ENCODE measurements at regions not wholly inside any gene's neighbourhood (a gene's known extent, or its start where the extent isn't known, plus 50 kb on each side); places are given as distances from the start of the nearest gene placed in this dataset.
A peak's percentile ranks its signal among the peaks of the same experiment; 100 is the strongest.
"Not testable (repeated sequence)": the region's sequence is repeated elsewhere in the genome, so short reads cannot be mapped to it uniquely, and the experiment has no call there.

DNA sequence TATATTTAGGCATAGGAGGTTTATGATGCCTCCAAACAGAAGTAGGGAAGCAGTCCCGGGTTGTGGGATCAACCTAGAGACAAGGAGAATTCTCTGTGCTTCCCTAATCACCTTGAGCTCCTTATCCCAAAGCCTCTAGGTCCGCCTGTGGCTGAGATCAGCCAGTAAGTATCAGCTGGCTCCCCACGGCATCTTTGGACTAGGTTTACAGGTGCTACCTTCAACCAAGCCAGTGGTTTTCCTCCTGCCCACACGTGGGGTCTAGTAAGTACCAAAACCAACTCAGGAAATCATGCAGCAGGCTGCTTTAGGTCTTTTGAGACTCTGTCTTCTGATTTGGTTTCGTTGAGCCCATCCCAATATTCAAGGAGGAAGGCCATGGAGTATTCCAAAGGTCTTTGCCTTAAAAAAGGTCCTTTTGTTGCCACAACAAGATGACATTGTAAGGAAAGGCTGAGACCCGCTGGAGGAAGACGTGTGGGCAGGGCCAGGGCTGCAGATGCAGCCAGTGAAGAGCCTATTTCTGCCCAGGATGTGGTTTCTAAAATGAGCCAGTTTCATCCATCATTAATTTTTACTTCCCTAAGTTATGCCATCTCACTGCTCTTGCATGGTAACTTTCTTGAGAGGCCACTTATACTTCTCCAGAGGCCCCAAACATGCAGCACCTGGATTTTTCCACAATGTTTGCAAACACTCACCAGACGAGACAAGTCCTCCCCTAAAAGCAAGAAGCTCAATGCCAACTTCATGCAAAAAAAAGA lies 248.7 kb downstream of the RNF152 start:
- in situ Hi-C loops (cut with HindIII; ENCODE audit: low pct_ligation_motif_present, low pct_unique_long_range_greater_than_20kb, low sequenced_read_pairs), result no loop called here
- no peak for DNase-seq

DNA sequence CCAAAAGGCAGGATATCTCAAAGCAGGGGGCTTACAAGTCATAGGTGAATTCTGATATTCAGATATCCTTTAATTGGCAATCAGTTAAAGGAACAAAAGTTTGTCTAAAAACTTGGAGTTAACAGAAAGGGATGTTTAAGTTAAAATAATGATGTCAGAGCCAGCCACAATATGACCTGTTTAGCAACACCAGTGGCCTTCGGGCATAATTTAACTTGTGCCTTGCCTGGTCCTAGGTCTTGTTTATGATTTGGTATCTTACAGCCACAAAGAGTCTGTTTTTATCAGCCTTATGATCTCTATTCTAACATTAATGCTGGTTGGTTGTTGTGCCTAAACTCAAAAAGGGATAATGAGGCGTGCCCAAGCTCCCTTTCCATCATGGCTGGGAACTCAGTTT lies 252.9 kb downstream of the RNF152 start:
- DNase-seq, result no peak
- in situ Hi-C loops (cut with HindIII; ENCODE audit: low pct_ligation_motif_present, low pct_unique_long_range_greater_than_20kb, low sequenced_read_pairs), result no loop called here

DNA sequence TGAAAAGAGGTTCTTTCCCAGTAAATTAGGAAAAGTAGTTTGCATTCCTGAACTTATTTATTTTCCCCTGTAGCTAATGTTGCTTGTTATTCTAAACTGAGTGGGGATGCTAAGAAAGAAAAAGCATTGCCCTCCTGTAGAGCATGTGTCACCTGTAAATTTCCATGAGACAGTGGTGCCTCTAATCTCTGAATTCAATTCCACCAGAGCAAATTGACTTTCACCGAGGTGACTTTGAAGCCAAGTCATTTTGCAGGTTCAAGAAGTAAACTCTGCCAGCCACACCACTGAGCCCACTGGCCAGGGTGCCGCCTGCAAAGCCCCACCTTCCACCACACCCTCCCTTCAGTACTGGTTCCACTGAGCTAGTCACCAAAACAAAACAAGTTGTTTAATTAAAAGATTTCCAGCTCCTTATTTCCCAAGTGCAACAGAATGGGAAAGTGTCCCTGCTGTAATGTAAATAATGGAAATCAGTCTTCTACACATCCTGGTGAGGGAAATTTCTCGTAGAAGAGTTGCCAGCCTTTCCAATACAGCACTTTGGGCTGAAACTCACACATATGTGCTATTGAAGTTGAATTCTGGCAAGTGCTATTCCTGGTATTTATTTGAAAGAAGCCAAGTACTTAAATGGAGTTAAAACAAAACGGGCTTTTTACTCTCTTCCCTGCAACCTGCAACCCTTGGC lies 254.8 kb downstream of the RNF152 start:
- in situ Hi-C loops (cut with HindIII; ENCODE audit: low pct_ligation_motif_present, low pct_unique_long_range_greater_than_20kb, low sequenced_read_pairs), result no loop called here
- DNase-seq, result no peak

DNA sequence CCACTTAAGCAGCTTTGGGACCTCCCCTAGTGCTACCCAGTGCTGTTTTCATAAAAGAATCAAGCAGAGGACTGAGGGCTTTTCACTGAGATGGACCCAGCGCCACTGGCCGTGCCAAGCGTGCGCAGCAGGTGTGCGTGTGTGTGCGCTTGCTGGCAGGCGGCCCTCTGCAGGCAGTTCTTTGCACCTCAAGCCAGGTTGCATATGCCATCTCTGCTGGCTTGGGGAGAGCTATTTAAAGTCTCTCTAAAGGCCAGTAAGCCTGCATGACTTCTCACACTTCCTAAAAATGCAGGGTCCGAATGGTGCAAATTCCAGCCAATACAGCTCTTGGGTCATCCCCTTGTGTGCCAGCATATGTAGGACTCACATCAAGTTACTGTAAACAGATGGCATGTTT lies 255.5 kb downstream of the RNF152 start:
- in situ Hi-C loops (cut with HindIII; ENCODE audit: low pct_ligation_motif_present, low pct_unique_long_range_greater_than_20kb, low sequenced_read_pairs), result no loop called here
- DNase-seq, result no peak

DNA sequence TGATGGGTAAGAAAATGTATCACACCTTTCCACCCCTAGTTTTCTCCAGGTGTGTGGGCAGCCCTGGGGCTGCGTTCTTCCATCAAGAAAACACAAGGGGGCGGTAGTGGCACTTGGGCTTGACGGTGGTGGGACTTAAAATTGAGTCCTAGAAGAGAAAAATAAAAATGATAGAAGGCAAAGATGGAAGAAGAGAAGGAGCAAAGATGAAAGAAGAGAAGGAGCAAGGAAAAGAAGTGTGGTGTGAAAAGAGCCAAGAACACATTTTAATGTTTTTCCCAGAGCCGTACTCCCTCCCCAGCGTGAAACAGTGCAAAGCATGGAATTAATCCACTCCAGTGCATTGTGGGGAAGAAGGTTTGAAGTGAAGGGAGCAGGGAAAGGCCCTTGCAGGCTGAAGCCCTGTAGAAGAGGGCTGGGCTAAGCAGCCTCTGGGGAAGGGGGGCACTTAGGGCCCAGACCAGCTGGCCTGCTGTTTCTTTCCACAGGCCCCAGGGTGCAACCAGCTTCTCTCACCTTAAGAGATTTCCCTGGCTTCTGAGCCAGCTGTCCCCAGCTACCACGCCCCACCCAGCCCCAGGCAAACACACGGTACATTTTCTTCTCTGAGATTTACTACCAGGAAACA lies 256.8 kb downstream of the RNF152 start:
- in situ Hi-C loops (cut with HindIII; ENCODE audit: low pct_ligation_motif_present, low pct_unique_long_range_greater_than_20kb, low sequenced_read_pairs), result no loop called here
- peak; percentile 37 for DNase-seq

DNA sequence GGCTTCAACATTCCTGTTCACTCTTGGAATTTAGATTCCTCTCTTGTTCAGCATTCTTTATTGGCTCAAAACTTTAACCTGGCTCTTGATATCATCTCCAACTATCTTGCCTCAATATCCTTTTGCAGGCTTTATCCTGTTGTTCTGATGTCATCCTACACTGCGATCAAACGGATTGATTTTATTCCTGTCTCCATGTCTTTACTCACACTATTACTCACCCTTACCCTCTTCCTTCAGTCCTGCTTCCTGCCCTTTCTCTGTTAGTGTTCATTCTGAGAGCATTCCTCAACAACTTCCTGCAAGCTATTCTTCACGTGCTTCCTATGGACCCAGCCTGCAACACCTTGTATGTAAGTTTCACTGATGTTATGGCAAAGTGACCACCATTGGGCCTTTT lies 264.7 kb downstream of the RNF152 start:
- no peak for DNase-seq
- in situ Hi-C loops (cut with HindIII; ENCODE audit: low pct_ligation_motif_present, low pct_unique_long_range_greater_than_20kb, low sequenced_read_pairs), result no loop called here

DNA sequence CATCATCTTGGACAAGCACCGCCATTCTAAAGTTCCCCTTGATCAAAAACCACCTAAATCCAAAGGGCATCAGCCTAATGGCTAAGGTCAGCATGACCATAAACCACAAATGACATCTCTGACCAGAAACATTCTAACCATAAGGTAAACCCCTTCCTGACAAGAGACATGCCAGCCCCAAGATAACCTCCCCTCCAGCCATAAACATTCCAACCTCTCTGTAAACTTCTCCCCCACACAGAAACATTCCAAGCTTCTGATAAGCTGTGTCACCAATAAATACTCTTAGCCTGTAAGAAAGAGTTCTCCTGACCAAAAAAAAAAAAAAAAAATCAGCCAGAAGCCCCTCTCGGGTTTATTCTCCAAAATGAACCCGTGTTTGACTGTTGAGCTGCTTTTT lies 268.2 kb downstream of the RNF152 start:
- in situ Hi-C loops (cut with HindIII; ENCODE audit: low pct_ligation_motif_present, low pct_unique_long_range_greater_than_20kb, low sequenced_read_pairs); DNase-seq: not testable (repeated sequence)

DNA sequence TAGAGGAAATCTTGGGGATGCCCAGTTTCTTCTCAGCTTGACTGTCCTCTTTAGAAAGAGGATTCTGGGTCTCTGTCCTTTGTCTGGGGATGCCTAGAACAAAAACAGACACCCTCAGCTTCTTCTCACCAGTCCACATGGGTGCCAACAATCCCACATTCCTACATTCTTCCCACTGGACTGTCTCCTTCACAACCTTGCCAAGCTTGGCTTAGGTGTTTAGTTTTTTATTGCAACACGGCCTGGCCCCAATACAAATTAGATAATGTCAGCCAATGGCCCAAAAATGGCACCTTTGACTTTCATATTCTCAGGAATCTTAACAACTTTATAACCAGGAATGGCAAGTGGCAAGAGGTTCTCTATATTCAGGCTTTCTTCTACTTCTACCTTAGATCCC lies 273.0 kb downstream of the RNF152 start:
- no peak for DNase-seq
- in situ Hi-C loops (cut with HindIII; ENCODE audit: low pct_ligation_motif_present, low pct_unique_long_range_greater_than_20kb, low sequenced_read_pairs), result no loop called here

DNA sequence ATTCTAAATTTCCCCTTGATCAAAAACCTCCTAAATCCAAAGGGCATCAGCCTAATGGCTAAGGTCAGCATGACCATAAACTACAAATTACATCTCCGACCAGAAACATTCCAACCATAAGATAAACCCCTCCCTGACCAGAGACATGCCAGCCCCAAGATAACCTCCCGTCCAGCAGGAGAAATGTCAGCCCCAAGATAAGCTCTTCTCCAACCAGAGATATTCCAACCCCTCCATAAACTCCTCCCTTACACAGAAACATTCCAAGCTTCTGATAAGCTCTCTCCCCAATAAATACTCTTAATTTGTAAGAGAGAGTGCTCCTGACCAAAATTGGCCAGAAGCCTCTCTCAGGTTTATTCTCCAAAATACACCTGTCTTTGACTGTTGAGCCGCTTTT lies 274.0 kb downstream of the RNF152 start:
- in situ Hi-C loops (cut with HindIII; ENCODE audit: low pct_ligation_motif_present, low pct_unique_long_range_greater_than_20kb, low sequenced_read_pairs), result no loop called here
- DNase-seq, result no peak

DNA sequence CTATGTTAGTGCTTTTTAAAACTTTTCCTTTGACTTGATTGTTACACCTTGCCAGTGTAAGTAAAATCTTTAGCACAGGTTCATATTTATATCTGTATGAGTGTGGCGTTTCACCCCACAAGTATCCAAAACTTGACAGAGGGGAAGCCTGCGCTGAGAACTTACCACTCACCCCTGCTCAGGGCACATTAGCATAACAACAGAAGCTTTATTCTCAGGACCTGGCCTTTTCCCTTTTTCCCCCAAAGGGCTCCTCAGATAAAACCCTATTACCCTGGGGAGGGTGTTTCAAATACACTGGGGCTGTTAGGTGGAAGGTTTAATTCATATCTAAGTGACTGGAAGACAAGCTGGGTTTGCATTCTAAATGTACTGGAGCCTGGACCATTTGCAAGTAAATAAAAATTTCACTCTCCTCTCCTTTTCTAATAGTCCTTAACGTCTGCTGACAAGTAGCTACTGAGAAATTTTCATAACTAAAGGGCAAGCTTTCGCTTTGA lies 276.6 kb downstream of the RNF152 start:
- no peak for DNase-seq
- in situ Hi-C loops (cut with HindIII; ENCODE audit: low pct_ligation_motif_present, low pct_unique_long_range_greater_than_20kb, low sequenced_read_pairs), result no loop called here

DNA sequence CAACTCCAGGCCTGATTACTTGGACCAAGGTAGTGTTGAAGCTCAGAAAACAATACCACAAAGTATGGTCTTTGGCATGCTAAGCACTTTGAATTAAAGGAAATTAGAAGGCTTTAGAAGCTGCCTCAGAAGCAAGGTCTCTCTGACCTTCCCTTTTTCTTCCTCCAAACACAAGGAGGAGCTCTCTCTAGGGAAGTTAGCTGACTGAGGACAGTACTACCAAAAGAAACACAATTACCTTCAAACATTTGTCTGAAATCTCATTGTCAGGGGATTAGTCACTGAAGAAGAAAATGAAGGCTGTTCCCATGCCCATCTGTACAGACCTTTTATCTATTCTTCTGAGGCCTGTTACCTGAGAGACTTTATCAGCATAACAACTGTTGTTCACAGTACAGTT lies 279.3 kb downstream of the CDH20 start:
- in situ Hi-C loops (cut with HindIII; ENCODE audit: low pct_ligation_motif_present, low pct_unique_long_range_greater_than_20kb, low sequenced_read_pairs), result no loop called here
- no peak for DNase-seq

DNA sequence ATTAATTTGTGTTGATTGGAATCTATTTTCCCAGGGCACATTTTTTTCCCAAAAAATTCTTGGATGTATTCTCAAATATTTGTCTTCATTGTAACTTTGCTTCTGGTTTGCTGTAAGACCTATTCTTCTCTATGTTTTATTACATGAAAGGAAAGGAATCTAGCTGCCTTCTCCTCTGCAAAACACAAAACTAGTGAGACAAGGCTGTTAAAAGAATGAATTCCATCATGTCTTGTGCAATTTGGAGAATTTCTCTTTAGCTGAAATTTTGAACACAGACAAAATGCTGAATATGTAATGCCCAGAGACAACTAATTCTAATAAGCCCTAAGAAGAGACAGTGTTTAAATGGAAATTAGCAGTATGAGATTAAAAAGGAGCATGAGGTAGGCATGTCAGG lies 275.9 kb downstream of the CDH20 start:
- DNase-seq, result no peak
- in situ Hi-C loops (cut with HindIII; ENCODE audit: low pct_ligation_motif_present, low pct_unique_long_range_greater_than_20kb, low sequenced_read_pairs), result no loop called here

DNA sequence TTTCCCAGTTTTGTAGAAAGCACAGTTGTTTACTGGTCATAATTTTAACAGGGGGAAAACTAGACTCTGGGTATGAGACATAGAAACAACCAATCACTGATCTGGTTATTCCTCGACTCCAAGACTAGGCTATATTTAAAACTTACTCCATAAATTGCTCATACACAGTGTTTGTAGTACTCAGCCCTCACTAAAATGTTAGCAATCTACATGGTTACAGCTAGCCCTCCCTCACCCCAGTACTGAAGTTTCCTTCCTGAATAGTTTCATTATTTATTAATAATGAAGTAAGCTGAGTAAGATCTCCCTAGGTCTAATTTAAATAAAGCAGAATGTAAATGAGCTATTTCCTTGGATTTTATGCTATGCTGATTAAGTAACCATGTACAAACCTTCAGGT lies 275.1 kb downstream of the CDH20 start:
- in situ Hi-C loops (cut with HindIII; ENCODE audit: low pct_ligation_motif_present, low pct_unique_long_range_greater_than_20kb, low sequenced_read_pairs), result no loop called here
- DNase-seq, result no peak

DNA sequence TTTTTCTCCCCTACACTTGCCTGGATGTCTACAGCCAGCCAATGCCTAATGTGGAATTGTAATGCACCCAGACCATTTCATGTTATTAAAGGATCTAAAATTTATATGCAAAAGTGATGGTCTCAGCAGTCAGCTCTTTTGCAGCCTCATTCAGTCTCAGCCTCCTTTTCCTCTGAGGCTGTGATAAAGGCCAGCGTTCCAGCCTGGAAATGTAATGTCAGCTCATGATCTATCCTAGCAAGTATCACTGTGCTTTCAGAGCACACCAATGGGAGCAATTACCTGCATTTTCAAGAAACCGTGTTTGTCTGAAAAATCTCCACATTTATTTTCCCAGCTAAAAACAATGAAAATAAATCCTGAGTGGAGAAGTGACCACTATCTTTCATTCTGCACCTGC lies 274.6 kb downstream of the CDH20 start:
- in situ Hi-C loops (cut with HindIII; ENCODE audit: low pct_ligation_motif_present, low pct_unique_long_range_greater_than_20kb, low sequenced_read_pairs), result no loop called here
- no peak for DNase-seq

DNA sequence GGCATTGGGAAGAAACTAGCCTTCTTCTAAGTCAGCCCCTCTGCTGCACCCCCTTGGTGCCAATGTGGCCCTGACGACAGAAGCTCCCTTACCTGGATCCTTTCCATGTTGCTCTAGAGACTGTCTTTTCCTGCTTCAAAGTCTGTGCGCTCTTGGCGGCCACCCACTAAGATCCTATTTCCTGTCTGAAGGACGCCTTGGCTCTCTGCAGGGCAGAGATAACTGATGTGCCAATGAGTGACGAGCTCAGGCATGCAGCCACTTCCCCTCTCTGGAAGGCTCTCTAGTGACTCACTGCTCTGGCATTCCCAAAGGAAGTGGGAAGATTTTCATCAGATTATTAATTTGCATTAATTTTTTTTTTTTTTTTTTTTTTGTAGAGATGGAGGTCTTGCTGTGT lies 273.5 kb downstream of the CDH20 start:
- DNase-seq, result peak; percentile 76
- in situ Hi-C loops (cut with HindIII; ENCODE audit: low pct_ligation_motif_present, low pct_unique_long_range_greater_than_20kb, low sequenced_read_pairs), result no loop called here

DNA sequence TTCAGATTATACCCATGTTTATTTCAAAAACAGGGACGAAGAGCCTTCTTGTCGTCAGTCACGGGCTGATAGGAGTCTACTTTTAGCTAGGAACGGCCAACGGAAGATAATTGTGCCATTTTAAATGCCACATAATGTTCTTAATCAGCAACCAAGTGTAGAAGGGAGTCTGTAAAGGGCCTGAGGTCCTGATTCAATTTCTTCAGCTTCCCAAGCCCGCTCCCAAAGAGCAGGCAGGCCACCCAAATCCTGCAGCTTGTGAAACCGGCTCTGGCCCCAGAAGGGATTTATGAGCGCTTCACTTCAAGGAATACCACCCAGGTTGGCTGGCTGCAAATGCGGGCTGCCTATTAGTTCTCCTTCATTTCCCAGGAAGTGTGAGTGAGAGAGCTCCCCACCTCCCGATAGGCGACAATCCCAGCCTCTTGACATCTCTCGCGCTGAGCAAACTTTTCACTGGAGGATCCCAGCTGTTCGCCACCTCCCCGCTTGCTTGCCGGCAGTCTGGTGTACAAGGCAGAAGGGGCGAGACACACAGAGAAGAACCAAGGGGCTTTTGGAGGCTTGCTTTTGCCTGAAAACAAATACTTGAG lies 272.9 kb downstream of the CDH20 start:
- in situ Hi-C loops (cut with HindIII; ENCODE audit: low pct_ligation_motif_present, low pct_unique_long_range_greater_than_20kb, low sequenced_read_pairs), result no loop called here
- DNase-seq, result no peak

DNA sequence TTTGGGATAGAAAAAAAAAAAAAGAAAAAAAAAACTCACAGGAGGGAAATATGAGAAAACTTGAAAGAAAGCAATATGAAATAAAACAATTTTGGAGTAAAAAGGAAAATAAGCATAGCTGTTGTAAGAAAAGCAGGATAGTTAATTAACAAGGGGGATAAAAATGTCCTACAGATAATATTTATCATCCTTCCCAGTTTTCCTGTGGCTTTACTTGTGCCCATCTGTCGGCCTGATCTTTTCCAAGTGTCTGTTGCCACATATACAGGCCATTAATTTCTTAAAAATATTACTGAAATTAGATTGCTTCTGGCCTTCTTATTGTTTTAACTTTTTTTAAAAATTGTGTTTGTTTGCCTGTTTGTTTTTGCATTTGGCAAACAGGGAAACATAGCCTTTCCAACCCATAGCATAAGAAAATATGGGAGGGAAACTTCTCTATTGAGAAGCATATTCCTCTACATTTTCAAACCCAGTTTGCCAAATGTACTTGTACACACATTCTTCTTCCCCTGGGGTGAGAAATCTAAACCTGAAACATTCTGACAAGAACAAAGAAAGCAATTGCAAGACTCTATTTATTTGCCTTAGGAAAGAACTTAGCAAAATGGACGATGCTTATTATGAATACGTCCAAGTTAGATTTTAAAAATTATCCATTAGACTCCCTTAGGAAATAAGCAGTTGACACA lies 272.3 kb downstream of the CDH20 start:
- in situ Hi-C loops (cut with HindIII; ENCODE audit: low pct_ligation_motif_present, low pct_unique_long_range_greater_than_20kb, low sequenced_read_pairs), result no loop called here
- no peak for DNase-seq

Data from ACHN (cell line).